ENCODE measurements at regions not wholly inside any gene's neighbourhood (a gene's known extent, or its start where the extent isn't known, plus 50 kb on each side); places are given as distances from the start of the nearest gene placed in this dataset.

GRCh38 chr13:73715911-73716510, 418.2 kb downstream of the KLF12 start:
- no peak for TF ChIP-seq CTCF (IDR thresholded peaks at IDR 0.05)

GRCh38 chr13:73715114-73715910, 418.9 kb downstream of the KLF12 start:
- TF ChIP-seq CTCF (IDR thresholded peaks at IDR 0.05) = no peak

GRCh38 chr13:73714522-73714921, 419.7 kb downstream of the KLF12 start:
- TF ChIP-seq CTCF (IDR thresholded peaks at IDR 0.05) = no peak

- TF ChIP-seq CTCF (IDR thresholded peaks at IDR 0.05) = peak; percentile 45
Observed at GRCh38 chr13:73708393-73708985, 425.7 kb downstream of the KLF12 start.

- TF ChIP-seq CTCF (IDR thresholded peaks at IDR 0.05) = no peak
Observed at GRCh38 chr13:73704587-73704986, 429.6 kb downstream of the KLF12 start.

- TF ChIP-seq CTCF (IDR thresholded peaks at IDR 0.05) = no peak
Observed at GRCh38 chr13:73703606-73704005, 430.6 kb downstream of the KLF12 start.

- TF ChIP-seq CTCF (IDR thresholded peaks at IDR 0.05) = no peak
Observed at GRCh38 chr13:73702419-73703071, 431.7 kb downstream of the KLF12 start.

Measured in LNCAP (cell line).